Fibroblast of skin of right biceps (primary cell): ENCODE measurements at regions not wholly inside any gene's neighbourhood (a gene's known extent, or its start where the extent isn't known, plus 50 kb on each side); places are given as distances from the start of the nearest gene placed in this dataset.

ENCODE experiments used
- DNase-seq: peaks from one replicate; pipeline ENCODE4 v3.0.0-alpha.2; 2013

DNA sequence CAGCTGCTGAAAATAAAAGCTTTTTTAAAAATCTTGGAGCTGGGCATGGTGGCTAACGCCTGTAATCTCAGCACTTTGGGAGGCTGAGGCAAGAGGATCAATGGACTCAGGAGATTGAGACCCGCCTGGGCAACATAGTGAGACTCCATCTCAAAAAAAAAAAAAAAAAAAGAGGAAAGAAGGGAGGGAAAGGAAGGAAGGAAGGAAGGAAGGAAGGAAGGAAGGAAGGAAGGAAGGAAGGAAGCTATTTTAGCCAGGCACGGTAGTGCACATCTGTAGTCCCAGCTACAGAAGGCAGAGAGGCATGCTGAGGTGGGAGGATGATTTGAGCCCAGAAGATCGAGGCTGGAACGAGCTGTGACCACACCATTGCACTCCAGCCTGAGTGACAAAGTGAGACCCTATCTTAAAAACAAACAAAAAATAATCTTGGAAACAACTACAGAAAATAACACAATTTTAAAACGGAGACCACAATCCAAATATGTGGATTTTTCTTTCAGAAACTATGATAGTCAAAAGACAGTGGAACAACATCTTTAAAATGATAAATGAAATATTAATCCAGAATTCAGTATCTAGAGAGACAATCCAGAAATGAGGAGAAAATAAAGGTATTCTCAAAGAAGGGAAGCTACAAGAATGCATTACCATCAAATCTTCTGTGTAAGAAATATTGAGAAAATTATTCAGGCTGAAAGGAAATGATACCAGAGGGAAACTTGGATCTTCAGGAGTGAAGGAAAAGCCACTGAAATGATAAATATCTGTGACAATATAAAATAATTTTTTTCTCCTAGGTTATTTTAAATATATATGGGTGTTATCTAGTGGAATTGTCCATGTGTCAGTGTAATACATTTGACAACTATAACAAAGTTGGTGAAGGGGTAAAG lies 182.0 kb downstream of the GPX5 start:
- DNase-seq = no peak

DNA sequence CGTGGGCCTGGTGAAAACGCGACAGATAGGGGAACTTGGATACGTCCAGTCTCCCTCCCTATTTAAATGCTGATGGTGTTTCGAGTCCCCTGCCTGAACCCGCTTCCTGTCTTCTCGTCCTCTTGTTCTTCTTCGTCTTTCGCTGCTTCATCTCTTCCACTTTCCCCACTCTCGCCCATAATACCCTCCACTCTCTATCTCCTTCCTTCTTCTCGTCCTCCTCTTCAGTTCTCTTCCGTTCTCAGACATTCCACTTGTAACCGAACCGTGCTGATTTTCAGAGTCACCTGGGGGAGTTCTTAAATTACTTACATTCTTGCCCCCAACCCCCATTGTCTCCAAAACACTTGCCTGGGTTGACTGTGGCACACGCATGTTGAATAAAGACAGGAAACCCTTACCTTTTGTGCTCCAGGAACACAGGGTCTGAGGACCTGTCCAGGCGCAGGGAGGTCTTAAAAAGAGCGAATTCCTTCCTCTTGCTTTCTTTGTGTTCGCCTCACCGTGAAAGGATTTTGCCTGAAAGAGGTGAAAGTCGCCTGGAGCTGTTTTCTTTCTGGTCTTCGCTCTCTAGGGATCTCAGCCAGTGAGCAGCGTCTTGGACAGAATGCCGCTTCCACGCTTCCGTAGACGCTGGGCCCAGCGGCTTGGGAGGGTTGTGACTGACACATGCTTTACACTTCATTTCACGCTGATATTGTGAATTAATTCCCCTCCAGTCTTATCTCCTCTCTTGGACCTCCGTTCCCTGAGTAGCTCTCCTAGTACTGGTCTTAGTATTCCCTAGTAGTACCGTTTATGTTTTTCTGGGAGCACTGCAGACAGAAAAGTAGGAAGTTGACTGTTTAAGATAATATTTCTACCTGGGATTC lies 184.0 kb downstream of the GPX5 start:
- no peak for DNase-seq

DNA sequence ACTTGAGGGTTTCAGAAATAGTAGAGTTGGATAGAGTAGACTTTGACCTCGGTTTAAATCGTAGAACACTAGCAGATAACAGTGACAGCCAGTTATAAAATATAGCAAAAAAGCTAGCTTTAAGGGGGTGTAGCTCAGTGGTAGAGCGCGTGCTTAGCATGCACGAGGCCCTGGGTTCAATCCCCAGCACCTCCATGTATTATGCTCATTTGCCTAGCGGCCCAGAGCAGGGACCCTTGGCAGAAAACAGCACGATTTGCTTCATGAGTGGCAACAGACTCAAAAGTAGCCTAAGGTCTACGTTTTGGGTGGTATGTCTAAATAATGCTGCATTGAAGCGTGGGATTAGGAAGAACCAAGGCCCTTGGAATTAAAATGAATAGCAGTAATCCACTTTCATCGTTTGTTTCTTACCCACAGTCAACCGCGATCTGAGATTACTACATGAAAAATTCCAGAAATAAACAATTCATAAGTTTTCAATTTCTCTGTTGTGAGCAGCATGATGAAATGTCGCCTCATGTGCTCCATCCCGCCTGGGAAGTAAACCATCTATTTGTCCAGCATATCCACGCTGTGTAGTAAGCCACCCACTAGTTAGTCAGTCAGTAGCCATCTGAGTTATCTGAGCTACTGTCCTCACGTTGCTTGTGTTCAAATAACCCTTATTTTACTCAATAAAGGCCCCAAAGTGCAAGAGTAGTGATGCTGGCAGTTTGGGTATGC lies 184.9 kb downstream of the GPX5 start:
- peak; percentile 79 for DNase-seq

DNA sequence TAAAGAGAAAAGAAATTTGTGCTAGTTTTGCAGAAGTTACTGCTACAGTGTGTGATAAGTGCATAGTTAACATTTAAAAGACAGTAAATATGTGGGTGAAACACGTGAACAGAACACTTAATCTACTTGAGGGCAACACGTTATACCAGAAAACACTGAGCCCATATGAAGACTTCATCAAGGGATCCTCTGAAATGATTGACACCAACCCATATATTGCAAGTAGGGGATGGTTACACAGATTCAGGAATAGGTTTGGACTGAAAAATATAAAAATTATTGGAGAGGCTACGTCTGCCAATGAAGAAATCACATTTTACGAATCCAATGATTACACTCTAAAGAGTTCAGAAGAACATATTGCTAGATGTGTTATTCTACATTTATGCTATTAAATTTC lies 185.6 kb downstream of the GPX5 start:
- DNase-seq = no peak

DNA sequence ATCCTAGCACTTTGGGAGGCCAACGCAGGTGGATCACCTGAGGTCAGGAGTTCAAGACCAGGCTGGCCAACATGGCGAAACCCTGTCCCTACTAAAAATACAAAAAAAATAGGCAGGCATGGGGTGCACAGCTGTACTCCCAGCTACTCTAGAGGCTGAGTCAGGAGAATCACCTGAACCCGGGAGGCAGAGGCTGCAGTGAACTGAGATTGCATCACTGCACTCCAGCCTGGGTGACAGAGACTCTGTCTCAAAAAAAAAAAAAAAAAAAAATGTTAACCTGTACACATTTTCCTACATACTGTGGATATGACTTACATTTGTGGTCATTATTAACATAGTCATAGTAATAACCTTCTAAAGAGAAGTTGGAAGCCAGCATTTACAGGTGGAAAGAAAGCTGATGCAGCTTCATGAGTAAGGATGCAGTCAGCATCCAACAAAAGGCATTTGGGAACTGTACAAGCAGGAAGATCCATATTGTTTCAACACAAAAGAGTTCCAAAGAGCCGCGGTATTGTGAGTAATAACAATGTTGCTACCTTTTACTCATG lies 186.2 kb downstream of the GPX5 start:
- no peak for DNase-seq

DNA sequence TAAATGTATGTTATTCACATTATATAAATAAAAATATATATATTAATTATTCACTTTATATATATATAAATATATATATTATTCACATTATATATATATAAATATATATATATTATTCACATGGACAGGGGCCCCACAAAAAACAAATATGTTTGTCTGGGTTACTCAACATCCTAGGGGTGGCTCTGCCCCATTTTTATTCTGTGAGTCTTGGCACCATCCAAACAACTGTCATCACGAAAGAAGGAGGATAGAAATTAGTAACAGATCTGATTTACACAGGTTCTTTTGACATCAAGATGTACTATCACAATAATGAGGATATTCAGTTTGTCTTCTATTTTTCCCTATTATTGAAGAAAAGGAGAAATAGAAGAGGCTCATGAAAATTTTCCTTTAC lies 187.3 kb downstream of the GPX5 start:
- DNase-seq = no peak

DNA sequence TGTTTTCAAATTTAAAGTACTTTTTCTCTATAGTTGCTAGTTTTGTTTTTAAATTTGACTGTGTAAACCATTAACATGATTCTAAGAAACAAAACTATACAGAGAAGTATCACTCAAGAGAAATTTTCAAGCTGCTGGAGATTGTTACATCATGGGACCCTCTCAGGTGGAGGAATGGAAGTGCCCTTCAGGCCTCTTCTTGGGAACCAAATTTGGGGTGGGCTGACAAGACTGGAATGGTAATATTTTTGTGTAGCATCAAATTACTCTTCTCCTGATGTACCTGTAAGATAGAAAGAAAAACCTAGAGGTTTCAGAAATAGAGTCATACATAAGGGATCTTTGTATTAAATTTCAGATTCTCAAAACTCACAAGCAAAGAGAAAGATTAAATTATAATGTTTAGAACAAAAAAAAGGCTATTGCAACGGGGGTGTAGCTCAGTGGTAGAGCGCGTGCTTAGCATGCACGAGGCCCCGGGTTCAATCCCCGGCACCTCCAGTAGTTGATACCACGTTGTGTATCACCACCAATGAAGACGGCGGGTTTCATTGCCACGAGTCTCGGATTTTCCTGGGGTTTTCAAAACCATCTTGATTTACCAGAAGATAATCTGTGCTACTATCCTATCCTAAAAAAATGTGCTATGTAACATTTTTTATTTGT lies 193.7 kb downstream of the GPX5 start:
- DNase-seq = peak; percentile 47

DNA sequence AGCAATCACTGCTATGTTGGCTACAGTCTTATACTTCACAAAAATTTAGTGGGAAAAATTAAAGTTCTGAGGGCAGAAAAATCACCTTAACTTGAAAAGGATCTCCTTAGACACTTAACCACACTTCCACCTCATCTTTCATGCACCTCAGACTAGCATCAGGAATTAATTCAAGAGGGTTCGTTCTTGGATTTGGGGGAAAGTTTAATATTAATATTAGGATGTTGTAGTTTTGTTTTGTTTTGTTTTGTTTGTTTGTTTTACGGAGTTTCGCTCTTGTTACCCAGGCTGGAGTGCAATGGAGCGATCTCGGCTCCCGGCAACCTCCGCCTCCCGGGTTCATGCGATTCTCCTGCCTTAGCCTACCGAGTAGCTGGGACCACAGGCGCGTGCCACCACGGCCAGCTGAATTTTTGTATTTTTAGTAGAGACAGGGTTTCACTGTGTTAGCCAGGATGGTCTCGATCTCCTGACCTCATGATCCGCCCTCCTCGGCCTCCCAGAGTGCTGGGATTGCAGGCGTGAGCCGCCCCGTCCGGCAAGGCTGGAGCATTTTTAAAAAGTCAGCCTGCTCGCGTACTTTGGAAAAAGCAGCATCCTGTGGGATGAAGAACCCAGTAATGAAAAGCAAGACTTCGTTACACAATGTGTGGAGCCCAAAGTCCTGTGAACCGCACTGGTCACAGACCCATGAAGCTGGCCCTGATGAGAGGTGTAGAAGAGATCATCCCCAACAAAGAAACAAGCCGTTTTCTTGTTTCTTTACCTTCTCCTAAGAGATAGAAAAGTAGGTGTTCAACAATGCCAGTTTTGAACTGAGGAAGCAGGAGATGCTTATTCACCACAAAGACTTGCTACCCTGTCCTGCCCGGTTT lies 194.9 kb downstream of the GPX5 start:
- no peak for DNase-seq

DNA sequence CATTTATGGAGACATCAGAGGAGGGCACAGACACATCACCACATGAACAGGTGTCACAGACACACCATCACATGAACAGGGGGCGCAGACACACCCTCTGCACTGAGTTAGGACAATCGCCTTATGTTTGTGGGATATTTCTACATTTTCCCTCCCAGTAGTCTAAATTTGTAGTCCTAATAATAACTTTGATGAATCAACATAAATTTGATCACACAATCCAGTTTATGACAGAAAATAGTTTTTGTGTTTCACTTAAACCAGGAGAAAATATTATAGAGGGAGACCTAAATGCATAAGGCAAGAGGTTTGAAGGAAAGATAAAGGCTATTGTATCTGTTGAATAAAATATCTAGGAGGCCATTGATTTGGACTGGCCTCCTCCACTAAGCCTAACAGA lies 195.7 kb downstream of the GPX5 start:
- no peak for DNase-seq

DNA sequence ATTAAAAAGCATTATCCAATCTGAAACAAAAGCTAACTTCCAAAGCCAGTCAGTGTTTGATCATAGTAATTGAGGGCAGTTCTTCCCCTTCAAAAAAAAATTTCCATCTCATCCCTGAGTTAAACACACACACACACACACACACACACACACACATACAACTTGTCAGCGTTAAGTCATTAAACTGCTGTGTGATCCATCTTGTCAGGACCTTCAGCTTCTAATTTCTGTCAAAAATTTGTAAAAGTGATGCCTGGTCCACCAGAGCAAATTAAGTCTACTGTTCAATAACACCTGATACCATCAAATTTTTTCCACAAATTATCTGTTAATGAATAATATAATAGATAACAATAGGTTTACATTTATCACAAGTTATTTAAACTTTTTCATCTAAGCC lies 198.7 kb downstream of the GPX5 start:
- no peak for DNase-seq

DNA sequence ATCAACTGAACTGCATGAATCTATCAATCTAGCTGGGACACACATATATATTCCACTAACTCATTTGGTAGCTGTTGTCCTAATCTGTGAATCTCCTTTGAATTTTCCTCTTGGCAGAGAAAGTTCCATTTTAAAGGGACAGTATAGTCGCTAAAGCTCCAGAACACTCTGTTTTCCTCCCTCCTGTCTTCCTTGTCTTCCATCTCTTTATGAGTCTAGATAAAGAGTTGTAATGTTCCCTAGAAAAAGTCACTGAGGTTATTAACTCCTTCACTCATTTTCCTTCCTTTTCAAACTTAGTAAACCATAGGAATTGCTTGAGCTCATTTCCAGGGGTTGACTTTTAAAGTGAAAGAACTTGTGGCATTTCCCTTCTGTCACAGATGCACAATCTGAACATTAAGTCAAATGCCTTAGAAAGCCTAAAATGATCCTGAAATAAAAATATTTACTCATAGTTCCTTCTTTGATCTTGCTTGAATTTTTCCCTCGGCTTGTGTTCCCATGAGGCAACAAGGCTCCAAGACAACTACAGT lies 198.4 kb downstream of the TRIM27 start:
- DNase-seq = no peak

DNA sequence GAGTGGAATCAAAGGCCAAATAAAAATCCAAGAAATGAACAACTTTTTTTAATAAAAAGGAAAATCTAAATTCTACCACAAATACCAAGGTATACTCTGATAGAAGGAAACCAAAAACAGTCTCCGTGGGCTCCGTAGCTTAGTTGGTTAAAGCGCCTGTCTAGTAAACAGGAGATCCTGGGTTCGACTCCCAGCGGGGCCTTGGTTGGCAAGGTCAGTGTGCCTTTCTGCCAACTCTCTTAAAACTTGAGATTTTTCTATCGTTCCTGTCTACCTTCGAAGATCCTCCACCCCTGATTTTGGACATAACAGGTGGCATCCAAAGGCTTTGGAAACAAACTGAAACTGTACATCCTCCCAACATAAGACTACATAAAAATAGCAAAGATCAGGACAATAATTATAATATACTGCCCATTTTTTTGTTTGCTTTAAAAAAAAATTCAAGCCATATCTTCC lies 197.9 kb downstream of the TRIM27 start:
- peak; percentile 24 for DNase-seq

DNA sequence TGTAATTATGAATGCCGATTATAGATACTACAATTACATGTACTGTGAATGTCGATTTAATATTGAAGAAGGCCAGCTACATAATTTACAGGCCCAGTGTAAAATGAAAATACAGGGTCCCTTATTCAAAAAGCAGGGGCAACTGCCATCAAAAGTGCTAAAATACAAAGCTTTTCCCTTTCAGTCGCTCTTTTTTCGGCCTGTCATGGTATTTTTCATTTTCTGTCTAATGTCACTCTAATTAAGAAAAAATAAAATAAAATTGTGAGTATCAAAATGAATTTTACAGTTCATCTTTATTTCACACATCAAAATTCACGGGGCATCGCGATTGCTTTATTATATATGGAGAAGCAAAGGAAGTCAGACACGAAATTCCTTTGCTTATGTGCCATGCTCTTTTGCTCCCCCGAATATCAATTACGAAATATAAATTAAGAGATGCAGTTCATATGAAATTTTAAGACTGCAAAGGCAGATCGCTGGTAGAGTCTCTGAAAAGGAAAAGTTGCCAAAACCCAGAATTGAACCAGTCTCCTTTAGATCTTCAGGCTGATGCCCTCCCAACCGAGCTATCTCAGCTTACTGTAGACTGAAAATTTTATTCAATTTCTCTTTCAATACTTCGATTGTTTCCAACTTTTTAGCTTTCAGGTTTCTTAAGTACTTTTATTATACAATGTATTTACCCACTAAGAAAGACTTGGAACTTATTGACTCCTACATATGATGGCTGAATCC lies 197.0 kb downstream of the TRIM27 start:
- DNase-seq = no peak

DNA sequence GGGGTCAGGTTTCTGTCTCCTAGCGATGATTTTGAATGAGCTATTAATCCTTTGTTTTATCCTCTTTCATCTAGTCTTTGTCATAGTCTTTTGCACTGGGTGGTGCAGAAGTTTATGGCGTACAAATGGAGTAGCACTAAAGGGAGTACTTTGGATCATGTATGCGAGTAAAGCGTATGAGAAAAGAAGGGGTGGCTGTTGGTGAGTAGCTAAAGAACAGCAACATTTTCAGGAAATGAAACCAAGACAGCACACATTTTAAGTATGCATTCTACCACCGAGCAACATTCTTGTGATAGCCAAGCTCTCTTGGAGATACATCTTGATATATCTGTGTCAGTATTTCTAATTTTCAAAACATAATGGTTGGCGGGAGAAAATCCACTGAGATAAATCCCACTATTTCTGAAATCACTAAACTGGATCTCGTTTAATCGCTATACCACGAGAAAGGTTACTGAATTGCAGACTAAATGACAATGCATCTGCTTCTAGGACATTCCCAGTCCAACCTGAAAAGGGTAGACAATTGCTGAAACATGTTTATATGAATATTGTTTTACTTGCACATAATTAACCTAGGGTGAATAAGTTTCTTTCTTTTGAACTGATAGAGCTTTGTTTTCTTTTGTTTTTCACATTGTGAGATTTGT lies 196.1 kb downstream of the TRIM27 start:
- no peak for DNase-seq

DNA sequence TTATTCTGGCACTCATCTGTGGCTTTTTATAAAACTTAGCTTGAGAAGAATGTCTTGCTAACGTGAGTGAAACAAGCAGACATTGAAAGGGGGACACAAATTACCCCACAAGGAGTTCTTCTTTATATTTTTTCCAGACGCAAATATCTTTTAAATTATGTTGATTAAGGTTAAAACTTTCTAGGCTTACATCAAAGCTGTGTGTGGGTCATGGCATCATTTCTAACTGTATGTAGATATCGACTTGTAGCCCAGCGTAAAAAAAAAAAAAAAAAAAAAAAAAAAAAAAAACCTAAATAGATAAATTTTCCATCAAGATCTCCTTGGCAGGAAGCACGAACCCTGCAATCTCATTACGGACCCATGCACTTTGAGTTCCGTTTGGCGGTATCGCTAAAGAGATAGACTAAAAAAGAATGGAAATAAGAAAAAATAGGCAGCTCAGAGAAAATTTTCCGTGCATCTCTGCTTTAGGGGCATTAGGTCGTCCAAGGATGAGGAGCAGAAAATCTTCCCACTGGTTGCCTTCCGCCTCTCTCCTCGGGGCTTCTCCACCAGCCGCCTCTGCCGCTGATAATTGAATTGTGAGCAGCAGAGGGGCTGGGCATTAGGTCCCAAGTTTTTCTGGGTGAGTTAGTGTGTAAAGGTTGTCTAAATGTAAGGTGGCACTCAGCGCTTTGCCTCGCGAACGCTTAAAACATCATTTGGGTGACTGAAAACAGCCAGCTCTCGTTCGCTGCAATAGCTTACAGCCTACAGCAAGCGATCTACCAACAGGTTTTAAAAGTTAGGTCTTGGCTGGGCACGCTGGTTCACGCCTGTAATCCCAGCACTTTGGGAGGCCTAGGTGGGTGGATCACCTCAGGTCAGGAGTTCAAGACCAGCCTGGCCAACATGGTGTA lies 194.0 kb downstream of the TRIM27 start:
- no peak for DNase-seq

DNA sequence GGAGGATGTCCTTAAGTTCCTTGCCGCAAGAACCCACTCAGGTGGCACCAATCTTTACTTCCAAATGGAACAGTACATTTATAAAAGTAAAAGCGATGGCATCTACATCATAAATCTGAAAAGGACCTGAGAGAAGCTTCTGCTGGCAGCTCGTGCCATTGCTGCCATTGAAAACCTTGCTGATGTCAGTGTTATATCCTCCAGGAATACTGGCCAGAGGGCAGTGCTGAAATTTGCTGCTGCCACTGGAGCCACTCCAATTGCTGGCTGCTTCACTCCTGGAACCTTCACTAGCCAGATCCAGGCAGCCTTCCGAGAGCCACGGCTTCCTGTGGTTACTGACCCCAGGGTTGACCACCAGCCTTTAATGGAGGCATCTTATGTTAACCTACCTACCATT lies 191.7 kb downstream of the TRIM27 start:
- no peak for DNase-seq

DNA sequence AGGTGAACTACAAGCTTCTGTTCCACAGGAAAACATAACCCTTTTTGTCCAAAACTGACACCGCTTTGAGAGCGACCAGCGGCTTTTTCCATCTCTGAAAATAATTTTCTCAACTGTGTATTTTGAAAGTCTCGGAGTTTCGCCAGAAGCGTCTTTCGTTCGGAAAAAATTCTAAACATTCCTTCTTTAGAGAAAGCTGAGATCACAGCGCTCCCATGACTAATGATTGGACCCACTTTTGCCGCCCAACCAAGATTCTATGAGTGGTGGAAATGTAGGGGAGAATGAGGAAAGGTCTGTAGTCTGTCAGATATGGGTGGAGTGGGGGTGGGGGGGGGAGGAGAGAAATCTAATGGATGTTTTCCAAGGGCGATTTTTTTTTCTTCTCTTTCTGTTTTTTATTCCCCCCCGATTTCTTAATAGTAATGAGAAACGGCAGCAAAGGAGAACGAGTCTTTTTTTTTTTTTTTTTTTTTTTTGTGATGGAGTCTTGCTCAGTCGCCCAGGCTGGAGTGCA lies 189.3 kb downstream of the TRIM27 start:
- DNase-seq = no peak

DNA sequence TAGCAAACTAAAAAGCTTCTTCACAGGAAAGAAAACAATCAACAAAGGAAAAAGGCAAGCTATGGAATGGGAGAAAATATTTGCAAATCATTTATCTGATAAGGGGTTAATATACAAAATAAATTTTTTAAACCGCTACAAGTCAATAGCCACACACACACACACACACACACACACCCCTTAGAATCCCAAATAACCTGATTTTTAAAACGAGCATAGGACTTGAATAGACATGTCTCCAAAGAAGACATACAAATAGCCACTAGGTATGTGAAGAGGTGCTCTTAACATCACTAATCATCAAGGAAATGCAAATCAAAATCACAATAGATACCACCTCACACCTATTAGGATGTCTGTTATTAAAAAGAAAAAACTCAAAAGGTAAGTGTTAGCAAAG lies 187.7 kb downstream of the TRIM27 start:
- no peak for DNase-seq
